Ascending aorta (tissue), 2 donors: ENCODE measurements at regions not wholly inside any gene's neighbourhood (a gene's known extent, or its start where the extent isn't known, plus 50 kb on each side); places are given as distances from the start of the nearest gene placed in this dataset.

Experiments
- DNase-seq, 2 donors: peaks; one replicate each; pipeline ENCODE4 v3.0.0-alpha.2; 2019; ENCODE audit warnings: low spot score in 2 of 2
- H3K27ac ChIP-seq, 2 donors: fragments of 200-600 bp; sonication (generic); one replicate each; pipeline ENCODE4 v1.5.1; 2016 to 2017; ENCODE audit warnings: mild to moderate bottlenecking in 1 of 2
- H3K27me3 ChIP-seq: fragments of 200-600 bp; sonication (generic); one replicate; pipeline ENCODE4 v1.5.1; 2017
- H3K36me3 ChIP-seq, 2 donors: fragments of 200-600 bp; sonication (generic); one replicate each; pipeline ENCODE4 v1.5.1; 2016
- H3K4me1 ChIP-seq, 2 donors: fragments of 200-600 bp; sonication (generic); one replicate each; pipeline ENCODE4 v1.5.1; 2016 to 2017; ENCODE audit warnings: mild to moderate bottlenecking in 1 of 2
- H3K4me3 ChIP-seq, 2 donors: fragments of 200-600 bp; sonication (generic); one replicate each; pipeline ENCODE4 v1.5.1; 2016 to 2017; ENCODE audit warnings: mild to moderate bottlenecking in 1 of 2
- H3K9me3 ChIP-seq, 2 donors: fragments of 200-600 bp; sonication (generic); one replicate each; pipeline ENCODE4 v1.5.1; 2016
- intact Hi-C: fragments of 100-400 bp; cut with DNase I; formaldehyde crosslinking; loops from one replicate; pipeline ENCODE4 v1.15.1; 2023
- TF ChIP-seq, protein P1 (sequence below), 3 experiments: fragments of 200-600 bp in 2 of 3; fragments of 450-650 bp in 1 of 3; sonication (generic) in 2 of 3; IDR thresholded peaks; one replicate each; pipeline ENCODE4 v1.5.1; 2016 to 2019; ENCODE audit warnings: antibody characterized with exemption in 3 of 3, mild to moderate bottlenecking in 1 of 3, moderate library complexity in 1 of 3

DNA sequence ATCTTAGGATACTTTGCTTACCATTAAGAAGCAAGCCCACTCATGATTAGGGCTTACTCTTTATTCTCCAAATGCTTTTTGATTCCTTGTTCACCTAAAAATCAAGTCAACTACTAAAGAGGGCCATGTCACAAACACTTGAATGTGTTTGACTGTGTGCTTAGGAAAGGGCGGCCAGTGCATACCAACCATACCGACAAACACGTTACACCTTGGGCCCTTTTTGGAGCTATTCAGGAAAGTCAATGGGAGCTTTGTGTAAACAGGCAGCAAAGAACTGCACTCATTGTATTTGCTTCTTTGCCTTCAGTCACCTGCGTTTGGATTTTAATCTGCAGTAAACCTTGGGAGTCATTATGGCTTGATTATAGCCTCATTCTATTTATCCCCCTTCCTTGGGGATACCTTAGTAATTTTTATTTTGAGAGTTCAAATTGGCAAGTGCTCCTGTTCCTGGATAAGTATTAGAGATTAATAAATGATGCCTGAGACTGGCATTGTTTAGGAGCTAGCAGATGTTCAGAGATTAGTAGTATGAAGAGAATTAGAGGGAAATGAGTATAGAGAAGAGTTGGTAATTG lies 102.6 kb upstream of the HDGFL1 start:
- no peaks in the 10 kb centered on the region for H3K36me3 ChIP-seq
- no peak for DNase-seq
- TF ChIP-seq, protein P1, sequence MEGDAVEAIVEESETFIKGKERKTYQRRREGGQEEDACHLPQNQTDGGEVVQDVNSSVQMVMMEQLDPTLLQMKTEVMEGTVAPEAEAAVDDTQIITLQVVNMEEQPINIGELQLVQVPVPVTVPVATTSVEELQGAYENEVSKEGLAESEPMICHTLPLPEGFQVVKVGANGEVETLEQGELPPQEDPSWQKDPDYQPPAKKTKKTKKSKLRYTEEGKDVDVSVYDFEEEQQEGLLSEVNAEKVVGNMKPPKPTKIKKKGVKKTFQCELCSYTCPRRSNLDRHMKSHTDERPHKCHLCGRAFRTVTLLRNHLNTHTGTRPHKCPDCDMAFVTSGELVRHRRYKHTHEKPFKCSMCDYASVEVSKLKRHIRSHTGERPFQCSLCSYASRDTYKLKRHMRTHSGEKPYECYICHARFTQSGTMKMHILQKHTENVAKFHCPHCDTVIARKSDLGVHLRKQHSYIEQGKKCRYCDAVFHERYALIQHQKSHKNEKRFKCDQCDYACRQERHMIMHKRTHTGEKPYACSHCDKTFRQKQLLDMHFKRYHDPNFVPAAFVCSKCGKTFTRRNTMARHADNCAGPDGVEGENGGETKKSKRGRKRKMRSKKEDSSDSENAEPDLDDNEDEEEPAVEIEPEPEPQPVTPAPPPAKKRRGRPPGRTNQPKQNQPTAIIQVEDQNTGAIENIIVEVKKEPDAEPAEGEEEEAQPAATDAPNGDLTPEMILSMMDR (IDR thresholded peaks at IDR 0.05), result no peak
- H3K27me3 ChIP-seq, result no peaks in the 10 kb centered on the region
- H3K9me3 ChIP-seq, result no peaks in the 10 kb centered on the region
- H3K4me1 ChIP-seq, result peaks cover 0 to 18% of the 10 kb centered on the region in 2 donors
- H3K27ac ChIP-seq, result no peak overlapping the region
- intact Hi-C loops, result no loop called here
- no peak overlapping the region for H3K4me3 ChIP-seq

DNA sequence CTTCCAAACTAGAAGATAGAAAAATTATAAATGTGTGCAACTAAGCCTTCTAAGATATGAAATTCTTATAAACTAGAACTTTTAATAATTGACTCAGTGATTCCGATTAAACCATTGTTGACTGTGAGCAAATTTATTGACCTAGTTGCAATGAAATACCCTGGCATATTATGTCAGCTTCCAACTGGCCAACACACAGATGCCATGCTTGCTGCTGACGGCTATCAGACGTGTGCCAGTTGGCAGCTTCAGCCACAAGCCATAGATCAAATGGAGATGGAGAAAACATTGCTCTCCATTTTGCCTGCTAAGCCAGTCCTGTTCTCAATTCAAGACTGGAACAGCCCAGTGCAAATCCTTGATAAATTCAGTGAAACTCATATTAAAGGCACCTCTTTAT lies 101.7 kb upstream of the HDGFL1 start:
- TF ChIP-seq, protein P1 (IDR thresholded peaks at IDR 0.05), result no peak

DNA sequence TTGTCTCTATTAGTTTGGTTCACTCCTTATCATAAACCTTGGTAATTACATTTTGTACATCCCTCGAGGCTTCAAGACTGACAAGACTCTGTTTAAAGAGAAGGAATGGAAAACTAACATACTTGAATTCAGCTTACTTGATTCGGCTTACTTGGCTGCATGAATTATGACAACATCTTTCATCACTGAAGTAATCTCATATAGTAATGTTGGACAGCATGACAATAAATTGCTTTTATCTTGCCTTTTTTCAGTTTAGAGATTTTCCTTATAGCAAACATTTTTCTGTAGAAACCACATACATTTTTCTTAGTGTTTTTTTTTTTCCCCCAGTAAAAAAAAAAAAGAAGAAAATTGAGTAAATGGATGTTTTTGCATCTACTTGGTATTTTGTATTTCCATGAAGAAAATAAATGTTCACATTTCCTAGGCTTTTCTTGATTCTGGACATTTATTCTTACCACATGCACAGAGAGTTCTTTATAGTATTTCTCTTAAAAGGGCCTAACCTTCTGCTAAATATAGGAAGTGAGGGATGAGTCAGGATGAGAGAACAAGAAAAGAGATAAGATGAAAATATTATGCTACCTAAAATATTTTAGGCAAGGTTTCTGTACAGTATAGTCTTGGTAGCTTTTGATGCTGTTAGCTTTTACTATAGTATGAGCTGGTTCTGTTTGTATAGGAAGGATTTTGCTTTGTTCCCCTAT lies 101.0 kb upstream of the HDGFL1 start:
- Histone ChIP-seq H3K4me1 (peaks cover 0 to 18% of the 10 kb centered on the region in 2 donors), H3K27me3 (no peaks in the 10 kb centered on the region), H3K4me3 (no peak overlapping the region), H3K27ac (no peak overlapping the region), H3K9me3 (no peaks in the 10 kb centered on the region), H3K36me3 (no peaks in the 10 kb centered on the region)
- intact Hi-C loops, result no loop called here
- TF ChIP-seq, protein P1 (IDR thresholded peaks at IDR 0.05), result no peak
- no peak for DNase-seq

More for the DNA sequence above, 101.7 kb upstream of the HDGFL1 start:
- peaks cover 0 to 18% of the 10 kb centered on the region in 2 donors for H3K4me1 ChIP-seq
- no peak overlapping the region for H3K4me3 ChIP-seq
- DNase-seq, result no peak
- H3K27ac ChIP-seq, result no peak overlapping the region
- intact Hi-C loops, result no loop called here
- H3K9me3 ChIP-seq, result no peaks in the 10 kb centered on the region
- H3K36me3 ChIP-seq, result no peaks in the 10 kb centered on the region
- no peaks in the 10 kb centered on the region for H3K27me3 ChIP-seq

DNA sequence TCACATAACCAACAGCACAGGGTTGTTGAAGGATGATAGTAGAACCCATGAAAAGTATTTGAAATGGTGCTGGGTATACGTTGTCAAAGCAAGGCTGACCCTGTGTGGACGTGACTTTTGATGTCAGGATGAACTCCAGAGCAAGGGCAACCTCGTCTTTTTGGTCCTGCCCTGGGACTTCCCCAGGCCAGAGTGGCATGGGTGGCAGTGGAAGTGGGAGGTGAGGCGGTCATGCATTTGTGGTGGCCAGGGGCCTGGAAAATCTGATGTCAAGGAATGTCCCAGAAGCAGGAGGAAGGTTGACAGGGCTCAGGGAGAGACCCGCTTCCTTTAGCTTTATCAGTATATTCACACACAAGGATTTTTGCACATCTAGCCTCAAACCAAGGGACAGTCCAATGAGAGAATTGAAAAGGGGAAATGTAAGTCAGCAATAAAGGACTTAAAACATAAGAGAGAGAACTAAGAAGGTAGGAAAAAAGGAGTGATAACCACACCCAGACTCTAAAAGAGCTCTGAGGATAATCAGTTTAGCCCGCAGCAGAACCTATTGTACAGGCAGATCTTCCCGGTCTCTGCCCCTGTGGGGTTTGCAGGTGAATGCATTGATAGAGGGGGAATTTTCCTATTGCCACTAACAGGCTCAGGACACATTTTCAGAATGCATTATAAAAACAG lies 98.8 kb upstream of the HDGFL1 start:
- no peak overlapping the region for H3K27ac ChIP-seq
- intact Hi-C loops, result no loop called here
- H3K27me3 ChIP-seq, result no peaks in the 10 kb centered on the region
- H3K4me1 ChIP-seq, result peaks cover 0 to 18% of the 10 kb centered on the region in 2 donors
- DNase-seq, result no peak
- no peaks in the 10 kb centered on the region for H3K36me3 ChIP-seq
- H3K4me3 ChIP-seq, result no peak overlapping the region
- TF ChIP-seq, protein P1 (IDR thresholded peaks at IDR 0.05), result no peak
- H3K9me3 ChIP-seq, result no peaks in the 10 kb centered on the region

DNA sequence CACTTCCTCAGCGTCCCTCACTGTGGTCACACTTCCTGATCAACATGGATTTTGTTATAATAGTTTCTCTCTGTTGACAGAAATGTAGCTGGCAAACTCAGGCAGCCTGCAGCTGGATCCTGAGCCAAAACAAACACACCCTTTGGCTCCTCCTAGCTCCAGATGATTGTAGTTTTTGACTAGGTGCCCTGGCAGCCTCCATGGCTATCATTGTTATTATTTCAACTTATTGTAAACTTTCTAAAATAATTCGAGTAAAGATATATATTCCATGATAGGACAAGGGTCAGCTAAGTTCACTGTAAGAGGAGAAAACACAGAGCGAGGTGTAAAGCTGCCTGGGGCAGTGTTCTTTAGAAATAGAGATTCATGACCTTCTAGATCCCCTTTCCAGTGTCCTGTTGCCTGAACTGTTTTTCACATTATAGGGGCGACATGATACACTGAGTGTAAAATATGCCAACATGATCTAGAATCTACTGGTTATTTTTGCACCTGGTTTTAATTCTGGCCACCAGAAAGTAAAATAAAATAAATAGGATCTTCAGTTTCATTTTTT lies 98.2 kb upstream of the HDGFL1 start:
- Histone ChIP-seq H3K4me3 (peak overlapping the region in 1 of 2 donors; percentile 31), H3K9me3 (no peaks in the 10 kb centered on the region), H3K4me1 (peaks cover 0 to 18% of the 10 kb centered on the region in 2 donors), H3K36me3 (no peaks in the 10 kb centered on the region), H3K27me3 (no peaks in the 10 kb centered on the region), H3K27ac (no peak overlapping the region)
- DNase-seq, result peak in 1 of 2 donors; percentile 68
- TF ChIP-seq, protein P1 (IDR thresholded peaks at IDR 0.05), result peak in 1 of 3 experiments; percentile 6
- intact Hi-C loops, result no loop called here
